ENCODE measurements at regions not wholly inside any gene's neighbourhood (a gene's known extent, or its start where the extent isn't known, plus 50 kb on each side); places are given as distances from the start of the nearest gene placed in this dataset.
"Not testable (repeated sequence)": the region's sequence is repeated elsewhere in the genome, so short reads cannot be mapped to it uniquely, and the experiment has no call there.

DNA sequence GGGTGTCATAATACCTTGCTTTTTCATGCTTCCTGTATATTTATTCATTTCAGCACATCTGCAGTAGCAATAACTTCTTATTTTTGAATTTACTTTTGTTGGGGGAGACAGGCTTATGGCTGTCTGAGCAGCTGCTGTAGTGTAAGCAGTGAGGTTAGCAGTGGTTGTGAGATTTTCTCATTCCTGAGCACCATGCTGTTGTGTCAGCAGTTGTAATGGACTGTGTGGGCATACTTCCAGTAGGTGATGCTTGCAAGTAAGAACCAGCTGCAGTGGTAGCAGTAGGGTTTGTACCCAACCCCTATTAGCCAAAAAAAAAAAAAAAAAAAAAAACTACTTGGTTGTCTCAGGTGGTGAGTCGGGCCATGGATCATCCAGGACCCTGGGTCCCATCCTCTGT, 311.6 kb downstream of the NUF2 start (continued):
- TF ChIP-seq HEY1 (CRISPR knock-in tag; IDR thresholded peaks at IDR 0.05; ENCODE audit: borderline replicate concordance): no peak
- no peak for TF ChIP-seq RB1 (IDR thresholded peaks at IDR 0.05; ENCODE audit: low read depth)
- no peak for TF ChIP-seq BRCA1 (IDR thresholded peaks at IDR 0.05)
- no peak for TF ChIP-seq BRCA1 (CRISPR knock-in tag; IDR thresholded peaks at IDR 0.05)
- TF ChIP-seq HDAC6 (IDR thresholded peaks at IDR 0.05; ENCODE audit: low read depth, low read length): no peak
- TF ChIP-seq BCOR (IDR thresholded peaks at IDR 0.05): no peak
- TF ChIP-seq ZNF444 (CRISPR knock-in tag; IDR thresholded peaks at IDR 0.05): no peak
- no peak for TF ChIP-seq ZNF79 (CRISPR knock-in tag; IDR thresholded peaks at IDR 0.05; ENCODE audit: low read depth)
- TF ChIP-seq MYNN (IDR thresholded peaks at IDR 0.05): no peak
- TF ChIP-seq MYNN (CRISPR knock-in tag; IDR thresholded peaks at IDR 0.05): no peak
- TF ChIP-seq, protein P1, sequence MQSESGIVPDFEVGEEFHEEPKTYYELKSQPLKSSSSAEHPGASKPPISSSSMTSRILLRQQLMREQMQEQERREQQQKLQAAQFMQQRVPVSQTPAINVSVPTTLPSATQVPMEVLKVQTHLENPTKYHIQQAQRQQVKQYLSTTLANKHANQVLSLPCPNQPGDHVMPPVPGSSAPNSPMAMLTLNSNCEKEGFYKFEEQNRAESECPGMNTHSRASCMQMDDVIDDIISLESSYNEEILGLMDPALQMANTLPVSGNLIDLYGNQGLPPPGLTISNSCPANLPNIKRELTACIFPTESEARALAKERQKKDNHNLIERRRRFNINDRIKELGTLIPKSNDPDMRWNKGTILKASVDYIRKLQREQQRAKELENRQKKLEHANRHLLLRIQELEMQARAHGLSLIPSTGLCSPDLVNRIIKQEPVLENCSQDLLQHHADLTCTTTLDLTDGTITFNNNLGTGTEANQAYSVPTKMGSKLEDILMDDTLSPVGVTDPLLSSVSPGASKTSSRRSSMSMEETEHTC (IDR thresholded peaks at IDR 0.05): no peak

DNA sequence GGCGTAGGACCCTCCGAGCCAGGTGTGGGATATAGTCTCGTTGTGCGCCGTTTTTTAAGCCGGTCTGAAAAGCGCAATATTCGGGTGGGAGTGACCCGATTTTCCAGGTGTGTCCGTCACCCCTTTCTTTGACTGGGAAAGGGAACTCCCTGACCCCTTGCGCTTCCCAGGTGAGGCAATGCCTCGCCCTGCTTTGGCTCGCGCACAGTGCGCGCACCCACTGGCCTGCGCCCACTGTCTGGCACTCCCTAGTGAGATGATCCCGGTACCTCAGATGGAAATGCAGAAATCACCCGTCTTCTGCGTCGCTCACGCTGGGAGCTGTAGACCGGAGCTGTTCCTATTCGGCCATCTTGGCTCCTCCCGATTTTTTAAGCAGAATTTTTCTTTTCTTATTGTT, 323.9 kb downstream of the NUF2 start:
- H3K4me2 ChIP-seq (ENCODE audit: insufficient read depth, low read length); H3K27me3 ChIP-seq (ENCODE audit: control insufficient read depth in 2 of 2, insufficient read depth in 2 of 2, low read length in 2 of 2); ATAC-seq; H2AFZ ChIP-seq (ENCODE audit: low read depth, low read length); H3K9me1 ChIP-seq (ENCODE audit: control insufficient read depth, insufficient read depth, low read length); DNase-seq (ENCODE audit: extremely low read depth in 1 of 4, low spot score in 3 of 4); H3K9ac ChIP-seq (ENCODE audit: insufficient read depth in 1 of 2, low read depth in 2 of 2, low read length in 2 of 2); H3K4me3 ChIP-seq; H3K4me1 ChIP-seq (replicated peaks in 1 of 2; ENCODE audit: control insufficient read depth in 2 of 2, insufficient read depth in 2 of 2, low read length in 2 of 2); H3K27ac ChIP-seq (ENCODE audit: extremely low read depth, low read depth, low read length); H3K36me3 ChIP-seq (ENCODE audit: control insufficient read depth, insufficient read depth, low read length); CTCF ChIA-PET (ENCODE audit: low intra/inter-chr PET ratio); FAIRE-seq; intact Hi-C loops (cut with micrococcal nuclease); in situ Hi-C loops (cut with MboI); BruUV-seq (replicated peaks); H3K79me2 ChIP-seq (ENCODE audit: control insufficient read depth, insufficient read depth, low read length); POLR2A ChIA-PET; H4K20me1 ChIP-seq (replicated peaks; ENCODE audit: control insufficient read depth, insufficient read depth, low read length); H3K9me3 ChIP-seq (replicated peaks; ENCODE audit: control insufficient read depth, insufficient read depth, low read depth, low read length): not testable (repeated sequence)
- 0% methylated on average over 17 of the region's 25 CpGs for WGBS (ENCODE audit: insufficient coverage, low coverage, missing lambda C conversion rate)

Measured in K562 (cell line).